ENCODE measurements at regions not wholly inside any gene's neighbourhood (a gene's known extent, or its start where the extent isn't known, plus 50 kb on each side); places are given as distances from the start of the nearest gene placed in this dataset.

- TF ChIP-seq CTCF (IDR thresholded peaks at IDR 0.05; ENCODE audit: insufficient read depth, low read depth, low read length): no peak
These were observed 114.9 kb downstream of the CD8B2 start for GRCh38 chr2:106602042-106602441.

DNA sequence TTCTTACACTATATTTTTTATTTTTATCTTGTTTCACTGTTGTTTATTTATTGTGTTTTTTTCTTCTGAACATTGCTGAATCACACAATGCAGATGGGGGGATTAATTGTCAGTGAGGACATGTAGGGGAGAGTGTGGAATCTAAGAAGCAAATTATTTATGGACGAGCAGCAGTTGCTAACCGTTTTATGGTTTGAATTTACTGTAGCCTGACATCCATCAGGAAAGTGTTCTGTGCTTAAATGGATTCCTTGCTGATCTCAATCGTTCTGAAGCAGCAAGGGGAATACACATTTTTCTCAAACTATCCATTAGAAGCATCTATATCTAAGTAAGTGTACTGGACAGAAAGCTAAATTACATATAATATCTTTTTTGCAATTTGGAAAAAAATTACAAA lies 119.5 kb downstream of the CD8B2 start:
- no peak overlapping the region for H3K4me3 ChIP-seq (ENCODE audit: low read depth, low read length)
- no peak for DNase-seq (ENCODE audit: low read depth)
- no peak for TF ChIP-seq CTCF (IDR thresholded peaks at IDR 0.05; ENCODE audit: insufficient read depth, low read depth, low read length)

More at GRCh38 chr2:106602042-106602441, 114.9 kb downstream of the CD8B2 start:
- DNase-seq (ENCODE audit: low read depth): no peak
- H3K4me3 ChIP-seq (ENCODE audit: low read depth, low read length): no peak overlapping the region

DNA sequence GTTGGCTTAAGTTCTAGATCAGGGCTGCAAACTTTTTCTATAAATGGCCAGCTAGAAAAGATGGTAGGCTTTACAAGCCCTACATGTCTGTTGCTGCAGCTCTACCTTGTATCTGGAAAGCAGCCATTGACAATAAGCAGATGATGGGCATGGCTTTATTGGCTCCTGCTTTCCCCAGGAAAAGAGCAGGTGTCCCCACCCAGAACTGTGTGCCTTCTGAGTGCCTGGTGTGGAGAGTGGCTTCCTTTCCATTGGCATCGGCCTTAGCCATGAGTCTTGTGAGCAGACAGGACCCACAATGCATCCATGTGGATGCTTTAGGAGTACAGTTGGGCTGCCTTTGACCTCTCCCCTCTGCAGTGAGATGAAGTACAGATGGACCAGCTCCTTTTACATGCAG lies 120.2 kb downstream of the CD8B2 start:
- no peak for TF ChIP-seq CTCF (IDR thresholded peaks at IDR 0.05; ENCODE audit: insufficient read depth, low read depth, low read length)
- H3K4me3 ChIP-seq (ENCODE audit: low read depth, low read length): no peak overlapping the region
- no peak for DNase-seq (ENCODE audit: low read depth)

- no peak overlapping the region for H3K4me3 ChIP-seq (ENCODE audit: low read depth, low read length)
- DNase-seq (ENCODE audit: low read depth): no peak
- TF ChIP-seq CTCF (IDR thresholded peaks at IDR 0.05; ENCODE audit: insufficient read depth, low read depth, low read length): no peak
These were observed 122.6 kb downstream of the CD8B2 start for GRCh38 chr2:106609780-106610179.

- no peak overlapping the region for H3K4me3 ChIP-seq (ENCODE audit: low read depth, low read length)
- TF ChIP-seq CTCF (IDR thresholded peaks at IDR 0.05; ENCODE audit: insufficient read depth, low read depth, low read length): no peak
- DNase-seq (ENCODE audit: low read depth): no peak
These were observed 127.5 kb downstream of the CD8B2 start for GRCh38 chr2:106614511-106615291.

DNA sequence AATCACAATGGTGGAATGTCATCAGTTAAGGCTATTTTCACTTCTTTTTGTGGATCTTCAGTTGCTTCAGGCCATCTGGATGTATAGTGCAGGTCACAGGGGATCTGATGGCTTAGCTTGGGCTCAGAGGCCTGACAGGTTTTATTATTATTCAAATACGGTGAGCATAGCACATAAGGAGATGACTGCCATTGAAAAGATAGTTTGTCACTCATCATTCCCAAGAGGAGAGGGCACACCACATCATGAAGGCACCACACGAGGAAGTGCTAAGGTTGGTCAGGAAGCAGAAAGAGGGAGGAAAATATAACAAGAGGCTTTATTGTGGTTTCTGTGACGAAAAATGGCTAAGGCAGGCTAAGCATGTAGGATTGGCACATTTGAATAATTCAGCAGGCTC lies 131.4 kb downstream of the CD8B2 start:
- H3K4me3 ChIP-seq (ENCODE audit: low read depth, low read length): no peak overlapping the region
- TF ChIP-seq CTCF (IDR thresholded peaks at IDR 0.05; ENCODE audit: insufficient read depth, low read depth, low read length): no peak
- DNase-seq (ENCODE audit: low read depth): no peak

GRCh38 chr2:106623456-106623855 lies 136.3 kb downstream of the CD8B2 start:
- TF ChIP-seq CTCF (IDR thresholded peaks at IDR 0.05; ENCODE audit: insufficient read depth, low read depth, low read length): no peak
- no peak overlapping the region for H3K4me3 ChIP-seq (ENCODE audit: low read depth, low read length)
- no peak for DNase-seq (ENCODE audit: low read depth)

Measured in fibroblast of villous mesenchyme (primary cell).